ENCODE measurements at regions not wholly inside any gene's neighbourhood (a gene's known extent, or its start where the extent isn't known, plus 50 kb on each side); places are given as distances from the start of the nearest gene placed in this dataset.

DNA sequence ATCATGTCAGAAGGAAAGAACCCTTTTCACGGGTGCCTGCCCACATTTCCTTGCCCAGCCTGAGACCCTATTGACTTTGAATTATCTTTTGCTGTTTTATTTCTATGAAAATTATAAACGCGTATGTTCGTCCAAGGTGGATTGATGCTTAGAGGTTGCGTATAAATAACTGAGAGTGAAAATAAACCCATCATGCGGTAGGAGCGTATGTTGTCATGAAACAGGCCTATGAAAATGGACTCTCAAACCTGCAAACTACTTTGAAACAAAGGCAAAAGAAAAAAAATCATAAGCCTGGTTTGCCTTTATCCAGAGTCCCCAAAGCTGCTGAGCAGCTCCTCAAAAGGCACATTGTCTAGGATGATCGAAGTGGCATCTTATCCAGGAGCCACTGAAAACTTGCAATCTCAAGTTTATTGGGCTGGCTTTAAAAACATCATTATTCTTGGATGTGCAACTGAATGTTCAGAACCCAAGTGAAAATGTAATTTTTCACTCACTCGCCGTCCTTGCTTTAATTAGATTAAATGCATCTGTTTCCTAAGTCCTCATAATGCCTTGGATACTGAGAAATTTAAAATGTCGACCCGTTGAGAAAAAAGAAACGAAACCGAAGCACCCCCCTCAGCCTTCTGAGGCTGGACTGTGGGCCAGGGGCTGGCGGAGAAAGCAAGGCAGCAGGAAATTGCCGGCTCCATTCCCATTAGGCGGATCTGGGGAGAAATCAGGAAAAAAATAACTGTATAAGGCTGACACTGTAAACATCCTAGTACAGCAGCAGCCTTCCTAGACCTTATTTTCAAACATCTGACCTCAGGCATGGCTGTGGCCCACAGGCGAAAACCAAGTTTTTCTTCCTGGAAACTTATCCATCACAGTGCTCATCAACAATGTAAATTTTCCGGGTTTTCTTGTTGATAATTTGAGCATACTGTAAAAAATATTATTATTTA is 82.9 kb upstream of the PPARA start:
- DNase-seq, result no peak

- no peak for DNase-seq
Observed at GRCh38 chr22:46068181-46068592, 82.1 kb upstream of the PPARA start.

- DNase-seq, result no peak
Observed at GRCh38 chr22:46068593-46069491, 81.5 kb upstream of the PPARA start.

DNA sequence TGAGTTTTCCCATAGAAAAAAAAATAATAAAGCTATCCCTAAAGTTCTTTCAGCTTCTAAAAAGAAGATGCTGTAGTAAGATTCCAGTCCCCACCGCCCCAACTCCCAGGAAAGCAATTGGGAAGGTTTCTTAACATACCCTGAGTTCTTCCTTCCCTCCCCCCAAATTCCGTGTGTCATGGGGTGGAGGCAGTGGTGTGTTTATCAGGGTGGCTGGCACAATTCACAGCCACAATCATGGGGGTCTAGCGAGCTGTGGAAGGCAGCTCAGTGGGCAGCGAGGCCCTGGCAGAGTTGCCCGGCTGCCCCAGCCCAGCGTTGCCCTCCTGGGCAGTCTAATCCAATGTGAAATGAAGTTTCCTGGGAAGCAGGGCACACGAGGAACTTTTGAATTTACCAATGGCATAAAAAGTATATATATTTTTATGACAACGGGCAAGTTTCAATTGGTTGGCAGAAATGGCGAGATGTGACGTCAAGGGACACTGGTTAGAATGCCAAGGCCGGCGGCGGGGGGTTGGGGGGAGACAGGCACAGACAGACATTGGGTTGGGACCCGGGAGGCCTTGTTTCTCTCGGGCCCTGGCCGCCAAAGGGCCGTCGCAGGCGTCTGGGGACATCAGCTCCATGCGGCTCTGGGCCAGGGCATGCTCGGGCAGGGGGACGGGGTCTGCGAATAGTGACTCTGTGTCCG is 80.7 kb upstream of the PPARA start:
- DNase-seq, result peak; percentile 91 to 92

DNA sequence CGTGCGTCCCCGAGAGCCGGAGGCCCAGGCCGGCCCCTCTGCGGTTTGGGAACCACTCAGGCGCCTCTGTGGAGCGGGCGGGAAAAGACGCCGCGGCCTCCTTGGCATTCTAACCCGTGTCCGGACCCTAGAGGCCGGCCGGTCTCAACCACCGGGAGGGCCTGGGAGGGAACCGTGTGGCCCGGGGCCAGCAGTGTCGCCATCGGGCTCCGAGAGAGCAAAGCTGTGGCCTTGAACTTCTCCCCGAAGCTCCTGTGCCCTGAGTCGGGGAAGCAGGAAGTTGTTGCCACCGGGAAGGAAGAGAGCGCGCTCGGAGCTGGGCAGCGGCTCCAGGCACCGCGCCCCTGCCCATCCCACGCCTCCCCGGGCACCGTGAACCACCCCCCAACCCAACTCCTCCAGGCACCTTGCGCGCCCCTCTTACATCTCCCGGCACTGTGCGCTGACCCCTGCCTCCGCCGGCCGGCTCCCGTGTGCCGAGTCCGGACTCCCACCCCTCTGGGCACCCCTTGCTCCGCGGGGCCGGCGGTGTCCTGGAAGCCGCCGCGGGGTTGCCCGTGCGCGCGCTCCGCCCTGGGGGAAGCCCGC is 80.0 kb upstream of the PPARA start:
- no peak for DNase-seq

DNA sequence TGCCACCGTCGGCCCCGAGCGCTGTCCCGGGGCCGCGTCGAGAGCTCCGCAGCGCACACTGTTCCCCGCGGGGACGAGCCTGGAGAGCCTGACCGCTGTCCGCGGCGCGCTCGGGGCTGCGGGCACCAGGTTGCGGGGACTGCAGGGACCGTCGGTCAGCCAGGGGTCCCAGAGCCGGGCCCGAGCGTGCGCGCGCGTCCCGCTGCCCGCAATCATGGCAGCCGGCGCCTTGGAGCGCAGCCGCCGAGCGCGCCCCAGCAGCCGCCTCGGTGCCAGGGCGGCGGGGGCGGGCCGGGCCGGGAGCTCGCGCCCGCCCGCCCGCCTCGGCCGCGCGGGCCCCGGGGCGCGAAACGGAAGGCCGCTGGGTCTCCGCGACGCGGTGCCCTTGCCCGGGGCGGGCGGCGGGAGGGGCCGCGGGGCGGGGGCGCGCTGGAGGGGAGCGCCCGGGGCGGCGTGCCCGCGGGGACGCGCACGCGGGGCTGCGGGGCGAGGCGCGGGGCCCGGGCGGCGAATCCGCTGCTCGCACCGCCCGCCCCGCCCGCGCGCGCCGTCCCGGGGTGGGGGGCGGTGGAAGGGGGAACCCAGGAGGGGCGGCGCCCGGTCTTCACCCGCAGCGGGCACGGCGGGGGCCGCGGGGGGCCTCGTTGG is 79.4 kb upstream of the PPARA start:
- peak; percentile 70 to 94 for DNase-seq

GRCh38 chr22:46071451-46072109 is 78.7 kb upstream of the PPARA start:
- peak; percentile 92 to 94 for DNase-seq

GRCh38 chr22:46072110-46072881 is 78.0 kb upstream of the PPARA start:
- no peak for DNase-seq

- DNase-seq, result no peak
Observed at GRCh38 chr22:46072981-46073682, 77.2 kb upstream of the PPARA start.

- no peak for DNase-seq
Observed at GRCh38 chr22:46073683-46074504, 76.4 kb upstream of the PPARA start.

GRCh38 chr22:46074771-46075551 is 75.4 kb upstream of the PPARA start:
- peak in 1 of 2 experiments; percentile 32 for DNase-seq

- DNase-seq, result no peak
Observed at GRCh38 chr22:46075764-46076531, 74.4 kb upstream of the PPARA start.

DNA sequence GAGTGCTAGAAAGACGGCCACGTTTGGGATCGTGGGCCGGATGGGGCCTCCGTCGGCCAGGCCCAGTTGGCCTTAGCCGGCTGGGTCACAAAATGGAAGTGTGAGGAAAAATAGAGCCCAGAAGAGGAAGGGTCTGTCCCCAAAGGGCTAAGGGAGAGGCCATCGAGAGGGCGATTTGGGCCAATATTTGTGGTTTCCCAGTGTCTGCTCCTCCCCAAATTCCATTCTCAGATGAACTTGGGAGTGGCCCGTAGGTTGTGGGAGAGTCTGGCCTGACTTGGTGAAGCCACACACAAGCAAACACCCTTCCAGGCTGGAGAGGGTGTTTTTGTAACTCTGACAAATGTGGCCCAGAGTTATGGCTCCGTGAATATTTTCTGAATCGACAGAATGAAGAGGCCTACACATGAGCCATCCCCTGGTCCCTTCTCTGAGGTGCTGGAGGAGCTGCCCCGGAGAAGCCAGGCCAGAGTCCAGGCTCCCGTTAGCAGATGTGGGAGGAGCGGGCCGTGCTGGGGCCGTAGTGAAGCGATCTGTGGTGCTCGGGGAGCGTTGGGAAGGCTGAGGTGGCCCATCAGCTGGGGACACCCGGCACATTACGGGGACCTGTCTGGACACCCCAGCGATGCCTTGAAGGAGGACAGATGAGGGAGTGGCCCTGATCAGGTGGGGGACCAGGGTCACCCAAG is 73.5 kb upstream of the PPARA start:
- DNase-seq, result no peak

GRCh38 chr22:46077669-46078099 is 72.6 kb upstream of the PPARA start:
- DNase-seq, result no peak

DNA sequence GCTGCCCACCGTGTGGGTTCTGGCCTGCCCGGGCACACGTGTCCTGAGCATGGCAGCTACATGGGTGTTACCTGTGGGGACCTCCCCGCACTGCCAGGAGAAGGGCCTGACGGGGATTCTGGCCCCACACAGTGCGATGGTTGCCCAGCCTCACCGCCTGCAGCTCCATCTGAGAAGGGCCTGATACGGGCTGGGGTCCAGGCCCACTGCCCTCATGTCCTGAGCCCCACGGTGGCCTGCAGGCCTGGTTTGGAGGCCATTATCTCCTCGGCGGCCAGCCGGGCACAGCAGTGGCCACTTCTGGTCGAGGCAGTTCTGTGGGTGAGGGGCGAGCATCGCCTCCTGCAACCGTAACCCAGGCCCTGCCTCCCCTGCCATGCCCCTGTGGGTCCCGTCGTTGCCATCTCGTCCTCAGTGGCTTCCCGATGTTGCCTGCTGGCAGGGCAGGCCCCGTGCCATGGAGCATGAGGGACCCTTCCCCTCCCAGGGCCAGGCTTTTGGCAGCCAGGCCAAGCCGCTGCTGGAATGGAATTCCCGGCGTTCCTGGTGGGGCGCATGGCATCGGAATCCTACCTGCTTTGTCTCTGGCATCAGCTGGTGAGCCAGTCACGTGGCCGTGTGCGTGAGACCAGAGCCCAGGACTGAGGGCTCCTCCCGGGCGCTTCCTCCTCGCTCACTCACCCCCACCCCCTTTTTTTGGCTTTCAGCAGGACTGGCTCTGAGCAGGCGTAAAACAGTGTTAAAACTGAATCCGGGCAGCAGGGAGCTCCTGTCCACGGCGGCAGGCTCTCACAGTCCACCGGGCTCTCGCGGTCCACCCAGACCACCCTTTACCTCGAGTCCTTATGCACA is 71.9 kb upstream of the PPARA start:
- DNase-seq, result peak; percentile 71 to 82

All from NCI-H2081 (cell line).